ENCODE measurements at regions not wholly inside any gene's neighbourhood (a gene's known extent, or its start where the extent isn't known, plus 50 kb on each side); places are given as distances from the start of the nearest gene placed in this dataset.

DNA sequence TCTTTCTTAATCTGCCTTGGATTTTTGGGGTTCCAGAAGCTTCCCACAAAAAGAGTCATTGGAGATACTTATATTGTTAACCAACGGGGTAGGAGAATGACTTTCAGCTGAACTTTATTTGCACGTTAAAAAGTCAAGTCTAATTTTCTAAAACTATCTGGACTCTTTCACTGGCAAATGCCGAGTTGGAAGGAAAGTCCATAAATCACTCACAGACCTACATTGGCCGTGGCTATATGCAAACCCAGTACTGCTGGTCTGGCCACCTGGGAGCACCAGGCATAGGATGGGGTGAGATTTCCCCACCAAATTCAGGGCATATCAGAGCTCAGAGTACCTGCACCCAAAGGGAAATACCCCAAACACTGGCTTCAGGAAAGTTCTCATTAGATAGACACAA is 71.3 kb upstream of the SALL4 start:
- Histone ChIP-seq H3K4me3 (ENCODE audit: insufficient read depth in 1 of 2, low read depth in 1 of 2, low read length in 2 of 2) (no peak overlapping the region), H3K79me1 (replicated peaks; ENCODE audit: low read length, poor library complexity, severe bottlenecking) (no peaks in the 10 kb centered on the region), H2BK15ac (ENCODE audit: low read depth, poor library complexity, severe bottlenecking) (no peak overlapping the region), H3K36me3 (ENCODE audit: control insufficient read depth in 1 of 2, insufficient read depth in 2 of 2, low read depth in 1 of 2, low read length in 2 of 2) (no peaks in the 10 kb centered on the region), H2AFZ (ENCODE audit: low read depth, low read length) (no peak overlapping the region), H2AK5ac (ENCODE audit: low read length, severe bottlenecking) (no peak overlapping the region), H4K91ac (ENCODE audit: low read length) (no peak overlapping the region), H3K4me1 (ENCODE audit: control insufficient read depth, insufficient read depth, low read depth, low read length) (no peaks in the 10 kb centered on the region), H3K9ac (ENCODE audit: low read length) (no peak overlapping the region), H2BK12ac (ENCODE audit: low read length in 2 of 2) (no peak overlapping the region), H3K18ac (ENCODE audit: low read depth in 1 of 2, low read length in 2 of 2) (no peak overlapping the region), H2BK120ac (ENCODE audit: low read depth, low read length) (no peak overlapping the region), H4K8ac (ENCODE audit: low read length) (no peak overlapping the region), H3K9me3 (ENCODE audit: control insufficient read depth, low read length) (no peaks in the 10 kb centered on the region), H3K4me2 (ENCODE audit: low read length, poor library complexity, severe bottlenecking) (no peak overlapping the region), H2BK5ac (ENCODE audit: low read depth, low read length, poor library complexity, severe bottlenecking) (no peak overlapping the region), H3K27me3 (ENCODE audit: control insufficient read depth in 1 of 2, insufficient read depth in 1 of 2, low read length in 2 of 2) (peaks cover 0 to 22% of the 10 kb centered on the region in 2 experiments), H3K14ac (ENCODE audit: low read length in 2 of 2) (no peak overlapping the region), H3K27ac (ENCODE audit: low read length, poor library complexity, severe bottlenecking) (no peak overlapping the region), H3K23ac (ENCODE audit: low read length in 2 of 2) (no peak overlapping the region), H3K4ac (ENCODE audit: low read depth in 1 of 2, low read length in 2 of 2) (no peak overlapping the region)
- DNase-seq: no peak
- WGBS: 59% methylated on average over 4 of the region's 4 CpGs

DNA sequence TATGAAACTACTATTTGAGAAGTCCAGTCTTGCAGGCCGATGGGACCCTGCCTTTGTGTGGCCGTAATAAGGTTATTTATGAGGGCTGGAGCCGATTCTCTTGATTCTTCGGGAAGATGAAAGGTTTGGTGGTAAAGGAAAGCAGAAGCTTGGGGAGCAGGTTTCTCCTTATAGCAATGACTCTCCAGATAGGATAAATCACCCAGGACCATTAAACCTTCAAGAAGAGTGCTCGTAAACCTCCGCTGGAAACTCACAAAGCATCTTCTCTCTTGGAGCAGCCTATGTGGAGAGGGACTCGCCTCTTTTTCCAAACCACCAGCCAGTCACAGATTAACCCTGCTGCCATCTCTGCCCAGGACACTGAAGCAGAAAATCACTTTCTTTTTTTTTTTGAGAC is 69.6 kb upstream of the SALL4 start:
- no peaks in the 10 kb centered on the region for H3K9me3 ChIP-seq (ENCODE audit: control insufficient read depth, low read length)
- H2BK15ac ChIP-seq (ENCODE audit: low read depth, poor library complexity, severe bottlenecking): no peak overlapping the region
- H2AFZ ChIP-seq (ENCODE audit: low read depth, low read length): no peak overlapping the region
- DNase-seq: no peak
- no peak overlapping the region for H4K8ac ChIP-seq (ENCODE audit: low read length)
- no peak overlapping the region for H3K4me3 ChIP-seq (ENCODE audit: insufficient read depth in 1 of 2, low read depth in 1 of 2, low read length in 2 of 2)
- no peak overlapping the region for H3K9ac ChIP-seq (ENCODE audit: low read length)
- H3K4me1 ChIP-seq (ENCODE audit: control insufficient read depth, insufficient read depth, low read depth, low read length): no peaks in the 10 kb centered on the region
- H2BK12ac ChIP-seq (ENCODE audit: low read length in 2 of 2): no peak overlapping the region
- no peaks in the 10 kb centered on the region for H3K79me1 ChIP-seq (replicated peaks; ENCODE audit: low read length, poor library complexity, severe bottlenecking)
- no peak overlapping the region for H3K4me2 ChIP-seq (ENCODE audit: low read length, poor library complexity, severe bottlenecking)
- H3K36me3 ChIP-seq (ENCODE audit: control insufficient read depth in 1 of 2, insufficient read depth in 2 of 2, low read depth in 1 of 2, low read length in 2 of 2): no peaks in the 10 kb centered on the region
- no peak overlapping the region for H3K14ac ChIP-seq (ENCODE audit: low read length in 2 of 2)
- H3K27me3 ChIP-seq (ENCODE audit: control insufficient read depth in 1 of 2, insufficient read depth in 1 of 2, low read length in 2 of 2): peaks cover 0 to 22% of the 10 kb centered on the region in 2 experiments
- H2BK120ac ChIP-seq (ENCODE audit: low read depth, low read length): no peak overlapping the region
- H2AK5ac ChIP-seq (ENCODE audit: low read length, severe bottlenecking): no peak overlapping the region
- H3K27ac ChIP-seq (ENCODE audit: low read length, poor library complexity, severe bottlenecking): no peak overlapping the region
- no peak overlapping the region for H3K18ac ChIP-seq (ENCODE audit: low read depth in 1 of 2, low read length in 2 of 2)
- H3K4ac ChIP-seq (ENCODE audit: low read depth in 1 of 2, low read length in 2 of 2): no peak overlapping the region
- no peak overlapping the region for H4K91ac ChIP-seq (ENCODE audit: low read length)
- no peak overlapping the region for H2BK5ac ChIP-seq (ENCODE audit: low read depth, low read length, poor library complexity, severe bottlenecking)
- H3K23ac ChIP-seq (ENCODE audit: low read length in 2 of 2): no peak overlapping the region
- 29% methylated on average over 6 of the region's 7 CpGs for WGBS

DNA sequence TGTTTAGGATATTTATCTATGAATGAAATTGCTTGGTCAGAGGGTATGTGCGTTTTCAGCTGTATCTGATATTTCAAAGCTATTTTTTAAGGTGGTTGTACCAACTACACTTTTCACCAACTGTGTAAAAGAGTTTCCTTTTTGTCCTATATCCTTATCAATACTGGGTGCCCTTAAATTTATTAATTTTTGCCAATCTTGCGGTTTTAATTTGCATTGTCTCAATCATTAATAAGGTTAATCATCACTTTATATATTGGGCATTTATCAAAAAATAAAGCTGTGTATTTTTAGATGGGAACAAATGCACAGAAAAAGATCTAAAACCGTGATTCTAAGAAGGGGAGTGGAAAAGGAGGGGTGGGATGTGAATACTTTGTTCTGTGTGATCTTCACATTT is 66.7 kb upstream of the SALL4 start:
- Histone ChIP-seq H3K4ac (ENCODE audit: low read depth in 1 of 2, low read length in 2 of 2) (no peak overlapping the region), H3K4me2 (ENCODE audit: low read length, poor library complexity, severe bottlenecking) (no peak overlapping the region), H2BK12ac (ENCODE audit: low read length in 2 of 2) (no peak overlapping the region), H2BK15ac (ENCODE audit: low read depth, poor library complexity, severe bottlenecking) (no peak overlapping the region), H3K9ac (ENCODE audit: low read length) (no peak overlapping the region), H3K4me3 (ENCODE audit: insufficient read depth in 1 of 2, low read depth in 1 of 2, low read length in 2 of 2) (no peak overlapping the region), H3K9me3 (ENCODE audit: control insufficient read depth, low read length) (no peaks in the 10 kb centered on the region), H3K36me3 (ENCODE audit: control insufficient read depth in 1 of 2, insufficient read depth in 2 of 2, low read depth in 1 of 2, low read length in 2 of 2) (no peaks in the 10 kb centered on the region), H2BK120ac (ENCODE audit: low read depth, low read length) (no peak overlapping the region), H3K4me1 (ENCODE audit: control insufficient read depth, insufficient read depth, low read depth, low read length) (no peaks in the 10 kb centered on the region), H4K8ac (ENCODE audit: low read length) (no peak overlapping the region), H3K23ac (ENCODE audit: low read length in 2 of 2) (no peak overlapping the region), H2BK5ac (ENCODE audit: low read depth, low read length, poor library complexity, severe bottlenecking) (no peak overlapping the region), H2AFZ (ENCODE audit: low read depth, low read length) (no peak overlapping the region), H3K18ac (ENCODE audit: low read depth in 1 of 2, low read length in 2 of 2) (no peak overlapping the region), H3K14ac (ENCODE audit: low read length in 2 of 2) (no peak overlapping the region), H3K79me1 (replicated peaks; ENCODE audit: low read length, poor library complexity, severe bottlenecking) (no peaks in the 10 kb centered on the region), H3K27ac (ENCODE audit: low read length, poor library complexity, severe bottlenecking) (no peak overlapping the region), H4K91ac (ENCODE audit: low read length) (no peak overlapping the region), H3K27me3 (ENCODE audit: control insufficient read depth in 1 of 2, insufficient read depth in 1 of 2, low read length in 2 of 2) (peaks cover 0 to 28% of the 10 kb centered on the region in 2 experiments), H2AK5ac (ENCODE audit: low read length, severe bottlenecking) (no peak overlapping the region)
- no CpG with 5 or more reads among the region's 3 CpGs for WGBS
- no peak for DNase-seq

DNA sequence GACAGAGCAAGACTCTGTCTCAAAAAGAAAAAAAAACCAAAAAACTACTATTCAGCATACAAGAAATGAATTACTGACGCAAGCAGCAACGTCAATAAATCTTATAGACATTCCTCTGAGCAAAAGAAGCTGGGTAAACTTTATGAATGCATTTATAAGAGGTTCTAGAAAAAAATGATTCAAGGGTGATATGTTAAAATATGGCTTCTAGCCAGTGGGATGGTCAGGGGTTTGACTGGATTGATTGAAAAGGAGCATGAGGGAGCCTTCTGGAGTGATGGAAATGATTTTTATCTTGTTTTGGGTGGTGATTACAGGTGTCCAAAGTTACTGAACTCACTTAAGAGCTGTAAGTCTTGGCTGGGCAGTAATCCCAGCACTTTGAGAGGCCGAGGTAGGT is 64.9 kb upstream of the SALL4 start:
- H2AK5ac ChIP-seq (ENCODE audit: low read length, severe bottlenecking): no peak overlapping the region
- peaks cover 0 to 21% of the 10 kb centered on the region in 2 experiments for H3K27me3 ChIP-seq (ENCODE audit: control insufficient read depth in 1 of 2, insufficient read depth in 1 of 2, low read length in 2 of 2)
- no peak overlapping the region for H3K4me3 ChIP-seq (ENCODE audit: insufficient read depth in 1 of 2, low read depth in 1 of 2, low read length in 2 of 2)
- no peak overlapping the region for H3K9ac ChIP-seq (ENCODE audit: low read length)
- no peak overlapping the region for H2BK5ac ChIP-seq (ENCODE audit: low read depth, low read length, poor library complexity, severe bottlenecking)
- H3K4ac ChIP-seq (ENCODE audit: low read depth in 1 of 2, low read length in 2 of 2): no peak overlapping the region
- no peak overlapping the region for H4K91ac ChIP-seq (ENCODE audit: low read length)
- no peak overlapping the region for H3K4me2 ChIP-seq (ENCODE audit: low read length, poor library complexity, severe bottlenecking)
- no peaks in the 10 kb centered on the region for H3K36me3 ChIP-seq (ENCODE audit: control insufficient read depth in 1 of 2, insufficient read depth in 2 of 2, low read depth in 1 of 2, low read length in 2 of 2)
- H3K23ac ChIP-seq (ENCODE audit: low read length in 2 of 2): no peak overlapping the region
- H2BK12ac ChIP-seq (ENCODE audit: low read length in 2 of 2): no peak overlapping the region
- H4K8ac ChIP-seq (ENCODE audit: low read length): no peak overlapping the region
- H3K14ac ChIP-seq (ENCODE audit: low read length in 2 of 2): no peak overlapping the region
- H3K27ac ChIP-seq (ENCODE audit: low read length, poor library complexity, severe bottlenecking): no peak overlapping the region
- H3K9me3 ChIP-seq (ENCODE audit: control insufficient read depth, low read length): no peaks in the 10 kb centered on the region
- peaks cover 3% of the 10 kb centered on the region for H3K4me1 ChIP-seq (ENCODE audit: control insufficient read depth, insufficient read depth, low read depth, low read length)
- H3K18ac ChIP-seq (ENCODE audit: low read depth in 1 of 2, low read length in 2 of 2): no peak overlapping the region
- DNase-seq: no peak
- no peak overlapping the region for H2BK120ac ChIP-seq (ENCODE audit: low read depth, low read length)
- H3K79me1 ChIP-seq (replicated peaks; ENCODE audit: low read length, poor library complexity, severe bottlenecking): no peaks in the 10 kb centered on the region
- 84% methylated on average over 3 of the region's 3 CpGs for WGBS
- no peak overlapping the region for H2AFZ ChIP-seq (ENCODE audit: low read depth, low read length)
- H2BK15ac ChIP-seq (ENCODE audit: low read depth, poor library complexity, severe bottlenecking): no peak overlapping the region

Data from mesenchymal stem cell (in vitro differentiated cells and primary cell).